SK-N-SH (cell line): ENCODE measurements at regions not wholly inside any gene's neighbourhood (a gene's known extent, or its start where the extent isn't known, plus 50 kb on each side); places are given as distances from the start of the nearest gene placed in this dataset.

ENCODE experiments used
- CTCF ChIA-PET: fragments of 300-600, 350-600 bp; formaldehyde crosslinking; extraction: SDS; loops from one replicate; lab custom pipeline; 2021; lab: Yijun Ruan, JAX
- POLR2A ChIA-PET: fragments of 350-600 bp; sonication (Branson Sonifier 250); formaldehyde crosslinking; extraction: SDS; loops from one replicate; lab custom pipeline; 2020; ENCODE audit warnings: antibody characterized with exemption, inconsistent platforms; lab: Yijun Ruan, JAX
- DNase-seq: peaks from one replicate; pipeline ENCODE4 v3.0.0; 2012
- H2AFZ ChIP-seq: fragments of 200-600 bp; sonication (generic); 2 replicates; pipeline ENCODE4 v1.8.1; 2016; ENCODE audit warnings: antibody characterized with exemption, mild to moderate bottlenecking, low read depth
- H3F3A ChIP-seq: fragments of 200-600 bp; sonication (generic); replicated peaks from 2 replicates; pipeline ENCODE3; 2016; ENCODE audit warnings: antibody characterized with exemption, mild to moderate bottlenecking; ENCODE audit not compliant: insufficient read depth
- H3K27ac ChIP-seq, 2 experiments: fragments of 200-500 bp in 1 of 2; fragments of 200-600 bp in 1 of 2; sonication (Bioruptor generic) in 1 of 2; sonication (generic), shearing (Covaris generic) in 1 of 2; 2 replicates each; pipeline versions ENCODE4 v1.5.1 to v1.6.1; 2014 to 2016; ENCODE audit warnings: low read depth in 2 of 2, inconsistent platforms in 1 of 2, low read length in 1 of 2, mild to moderate bottlenecking in 1 of 2, mixed read lengths in 1 of 2
- H3K27me3 ChIP-seq: fragments of 200-600 bp; sonication (generic), shearing (Covaris generic); 2 replicates; pipeline ENCODE4 v1.6.1; 2016; ENCODE audit warnings: mixed run types; ENCODE audit not compliant: insufficient read depth
- H3K36me3 ChIP-seq, 2 experiments: fragments of 200-500 bp in 1 of 2; fragments of 200-600 bp in 1 of 2; sonication (Bioruptor generic) in 1 of 2; sonication (generic) in 1 of 2; replicated peaks in 1 of 2; 2 replicates each; pipeline versions ENCODE3 to v1.5.1; 2014 to 2016; ENCODE audit warnings: low read length in 1 of 2, mild to moderate bottlenecking in 1 of 2; ENCODE audit not compliant: insufficient read depth in 2 of 2, control insufficient read depth in 1 of 2
- H3K4me1 ChIP-seq, 2 experiments: fragments of 200-500 bp in 1 of 2; fragments of 200-600 bp in 1 of 2; sonication (Bioruptor generic) in 1 of 2; sonication (generic), shearing (Covaris generic) in 1 of 2; 2 replicates each; pipeline versions ENCODE4 v1.5.1 to v1.6.1; 2014 to 2016; ENCODE audit warnings: low read depth in 1 of 2, low read length in 1 of 2, mixed run types in 1 of 2; ENCODE audit not compliant: insufficient read depth in 2 of 2, control insufficient read depth in 1 of 2
- H3K4me2 ChIP-seq: fragments of 200-600 bp; sonication (generic), shearing (Covaris generic); 2 replicates; pipeline ENCODE4 v1.6.1; 2017; ENCODE audit warnings: mixed run types
- H3K4me3 ChIP-seq, 2 experiments: fragments of 200-500 bp in 1 of 2; fragments of 200-600 bp in 1 of 2; sonication (Bioruptor generic) in 1 of 2; sonication (generic), shearing (Covaris generic) in 1 of 2; 2 replicates each; pipeline versions ENCODE4 v1.5.1 to v1.8.1; 2014 to 2016; ENCODE audit warnings: low read depth in 2 of 2, inconsistent platforms in 1 of 2, low read length in 1 of 2, mild to moderate bottlenecking in 1 of 2, mixed read lengths in 1 of 2, moderate library complexity in 1 of 2
- H3K79me2 ChIP-seq: fragments of 200-600 bp; sonication (generic); 2 replicates; pipeline ENCODE4 v1.8.1; 2017; ENCODE audit warnings: mild to moderate bottlenecking; ENCODE audit not compliant: insufficient read depth
- H3K9ac ChIP-seq: fragments of 200-600 bp; sonication (generic); 2 replicates; pipeline ENCODE4 v1.6.1; 2017; ENCODE audit warnings: mixed run types
- H3K9me2 ChIP-seq: fragments of 200-600 bp; sonication (generic); 2 replicates; pipeline ENCODE4 v1.6.1; 2017; ENCODE audit warnings: mixed run types
- H3K9me3 ChIP-seq: fragments of 200-600 bp; sonication (generic); 2 replicates; pipeline ENCODE4 v1.6.1; 2017; ENCODE audit warnings: mixed run types, mild to moderate bottlenecking, moderate library complexity
- H4K20me1 ChIP-seq: fragments of 200-600 bp; sonication (generic); 2 replicates; pipeline ENCODE4 v1.6.1; 2017; ENCODE audit warnings: mild to moderate bottlenecking, mixed run types; ENCODE audit not compliant: insufficient read depth
- CTCF ChIP-seq: fragments of 200-600 bp; sonication (generic); IDR thresholded peaks from 2 replicates; pipeline ENCODE4 v1.6.1; 2017; ENCODE audit warnings: antibody characterized with exemption, mild to moderate bottlenecking, moderate library complexity
- ELF1 ChIP-seq: IDR thresholded peaks from 2 replicates; pipeline ENCODE4 v1.4.0; 2012
- EZH2phosphoT487 ChIP-seq: fragments of 200-600 bp; sonication (generic); IDR thresholded peaks from 2 replicates; pipeline ENCODE4 v1.6.1; 2017; ENCODE audit warnings: low read depth, mixed run types, mild to moderate bottlenecking, antibody characterized with exemption, moderate library complexity, borderline replicate concordance
- FOSL2 ChIP-seq: IDR thresholded peaks from 2 replicates; pipeline ENCODE4 v1.4.0; 2012; ENCODE audit warnings: low read depth, mild to moderate bottlenecking, moderate library complexity, borderline replicate concordance
- FOXM1 ChIP-seq: IDR thresholded peaks from 2 replicates; pipeline ENCODE4 v1.4.0; 2012; ENCODE audit warnings: low read depth, mild to moderate bottlenecking
- GABPA ChIP-seq: IDR thresholded peaks from 2 replicates; pipeline ENCODE4 v1.4.0; 2012; ENCODE audit warnings: low read depth, mild to moderate bottlenecking
- GATA2 ChIP-seq: sonication (generic); formaldehyde crosslinking; IDR thresholded peaks from 2 replicates; pipeline ENCODE4 v1.5.0; 2020; ENCODE audit warnings: mild to moderate bottlenecking, missing genetic modification reagents
- JUND ChIP-seq: IDR thresholded peaks from 2 replicates; pipeline ENCODE4 v1.4.0; 2012
- MEF2A ChIP-seq: IDR thresholded peaks from 2 replicates; pipeline ENCODE4 v1.4.0; 2012; ENCODE audit warnings: low read depth, borderline replicate concordance
- MXI1 ChIP-seq: IDR thresholded peaks from 2 replicates; pipeline ENCODE4 v1.6.1; 2012; ENCODE audit warnings: mild to moderate bottlenecking, low read depth, low read length, improper control_type of control experiment
- NFIC ChIP-seq: IDR thresholded peaks from 2 replicates; pipeline ENCODE4 v1.4.0; 2012; ENCODE audit warnings: borderline replicate concordance
- POLR2AphosphoS5 ChIP-seq: IDR thresholded peaks from 2 replicates; pipeline ENCODE4 v1.6.1; 2012; ENCODE audit warnings: low read depth, low read length
- RCOR1 ChIP-seq: fragments of 150-350 bp; IDR thresholded peaks from 2 replicates; pipeline ENCODE4 v1.6.1; 2017; ENCODE audit warnings: antibody characterized with exemption, low read length
- RXRA ChIP-seq: IDR thresholded peaks from 2 replicates; pipeline ENCODE4 v1.4.0; 2012; ENCODE audit warnings: low read depth, mild to moderate bottlenecking, borderline replicate concordance
- SIN3A ChIP-seq: IDR thresholded peaks from 2 replicates; pipeline ENCODE4 v1.6.1; 2012; ENCODE audit warnings: low read depth, mild to moderate bottlenecking, low read length, moderate library complexity, borderline replicate concordance
- SMC3 ChIP-seq: IDR thresholded peaks from 2 replicates; pipeline ENCODE4 v1.6.1; 2012; ENCODE audit warnings: low read depth, low read length, improper control_type of control experiment
- TEAD4 ChIP-seq: IDR thresholded peaks from 2 replicates; pipeline ENCODE4 v1.4.0; 2012; ENCODE audit warnings: mild to moderate bottlenecking, borderline replicate concordance; ENCODE audit not compliant: insufficient read depth
- USF1 ChIP-seq: IDR thresholded peaks from 2 replicates; pipeline ENCODE4 v1.4.0; 2012; ENCODE audit warnings: low read depth, borderline replicate concordance
- YY1 ChIP-seq: IDR thresholded peaks from 2 replicates; pipeline ENCODE4 v1.4.0; 2012; ENCODE audit warnings: low read depth, mild to moderate bottlenecking
- WGBS: methylation state at CpG from one replicate; pipeline ENCODE4 v1.1.6; 2017; ENCODE audit warnings: low lambda C conversion rate; 5-methylcytosine and 5-hydroxymethylcytosine counted together
- TF ChIP-seq, protein P1 (sequence below): IDR thresholded peaks from 2 replicates; pipeline ENCODE4 v1.4.0; 2012; ENCODE audit warnings: low read depth, borderline replicate concordance
- TF ChIP-seq, protein P2 (sequence below): IDR thresholded peaks from 2 replicates; pipeline ENCODE4; 2012

DNA sequence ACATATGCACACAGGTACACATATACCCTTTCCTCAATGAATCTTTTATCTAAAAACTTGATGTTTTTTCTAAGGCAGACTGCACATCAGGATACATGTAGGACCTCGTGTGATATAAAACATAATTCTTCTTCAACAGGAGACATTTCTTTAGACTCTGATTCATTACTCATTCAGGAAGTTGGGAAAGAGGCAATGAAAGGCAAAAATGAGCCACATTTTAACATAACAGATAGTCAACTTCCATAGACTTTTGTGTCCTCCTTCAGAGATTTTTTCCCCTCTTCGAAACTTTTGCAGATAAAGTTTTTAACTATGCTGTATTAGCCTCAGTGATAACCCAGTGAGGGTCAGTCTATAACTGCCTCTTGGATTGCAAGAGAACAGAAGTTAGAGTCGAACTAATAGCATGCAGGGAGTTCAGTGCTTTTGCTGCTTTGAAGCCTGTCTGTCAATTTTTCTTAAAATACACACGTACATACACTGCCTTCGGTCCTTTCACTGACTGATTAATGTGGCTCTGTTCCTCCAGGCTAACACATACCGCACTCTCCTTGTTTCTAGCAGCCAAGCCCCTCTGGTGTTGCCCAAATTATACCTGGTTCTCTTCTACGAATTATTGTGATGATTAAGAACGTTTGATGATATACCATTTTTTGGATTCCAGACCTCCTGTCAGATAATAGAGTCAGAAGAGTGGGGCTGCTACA is 562.5 kb upstream of the MAP3K7 start (continued):
- TF ChIP-seq, protein P1, sequence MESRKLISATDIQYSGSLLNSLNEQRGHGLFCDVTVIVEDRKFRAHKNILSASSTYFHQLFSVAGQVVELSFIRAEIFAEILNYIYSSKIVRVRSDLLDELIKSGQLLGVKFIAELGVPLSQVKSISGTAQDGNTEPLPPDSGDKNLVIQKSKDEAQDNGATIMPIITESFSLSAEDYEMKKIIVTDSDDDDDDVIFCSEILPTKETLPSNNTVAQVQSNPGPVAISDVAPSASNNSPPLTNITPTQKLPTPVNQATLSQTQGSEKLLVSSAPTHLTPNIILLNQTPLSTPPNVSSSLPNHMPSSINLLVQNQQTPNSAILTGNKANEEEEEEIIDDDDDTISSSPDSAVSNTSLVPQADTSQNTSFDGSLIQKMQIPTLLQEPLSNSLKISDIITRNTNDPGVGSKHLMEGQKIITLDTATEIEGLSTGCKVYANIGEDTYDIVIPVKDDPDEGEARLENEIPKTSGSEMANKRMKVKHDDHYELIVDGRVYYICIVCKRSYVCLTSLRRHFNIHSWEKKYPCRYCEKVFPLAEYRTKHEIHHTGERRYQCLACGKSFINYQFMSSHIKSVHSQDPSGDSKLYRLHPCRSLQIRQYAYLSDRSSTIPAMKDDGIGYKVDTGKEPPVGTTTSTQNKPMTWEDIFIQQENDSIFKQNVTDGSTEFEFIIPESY, result no peak
- TF ChIP-seq EZH2phosphoT487 (no peak), FOSL2 (no peak)

DNA sequence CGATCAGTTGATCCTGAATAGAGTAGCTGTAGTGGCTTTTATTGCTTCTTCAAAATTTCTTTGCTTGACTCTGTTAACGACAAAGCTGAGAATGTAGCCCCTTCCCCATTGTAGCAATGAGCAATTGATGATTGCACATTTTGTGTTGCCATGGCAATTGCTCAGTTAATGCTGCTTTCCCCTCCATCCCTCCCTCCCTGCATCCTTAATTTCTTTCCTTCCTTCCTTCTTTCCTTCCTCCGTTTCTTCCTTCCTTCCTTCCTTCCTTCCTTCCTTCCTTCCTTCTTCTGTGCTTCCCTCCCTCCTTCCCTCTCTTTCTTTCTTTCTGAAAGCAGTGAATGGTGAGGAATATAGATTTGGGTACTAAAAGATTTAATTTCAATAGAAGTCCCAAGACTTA is 557.3 kb upstream of the MAP3K7 start:
- Histone ChIP-seq H4K20me1 (no peaks in the 10 kb centered on the region), H3K9me3 (no peaks in the 10 kb centered on the region), H3K79me2 (no peaks in the 10 kb centered on the region), H3K4me1 (peaks cover 0 to 7% of the 10 kb centered on the region in 2 experiments; a peak in 1 of 4 replicates), H2AFZ (no peak overlapping the region), H3K9ac (no peak overlapping the region), H3K36me3 (no peaks in the 10 kb centered on the region), H3K4me2 (no peak overlapping the region), H3K27me3 (no peaks in the 10 kb centered on the region), H3K27ac (no peak overlapping the region), H3K4me3 (no peak overlapping the region), H3F3A (no peaks in the 10 kb centered on the region), H3K9me2 (no peaks in the 10 kb centered on the region)
- 3% methylated on average over 3 of the region's 3 CpGs for WGBS
- ChIA-PET CTCF (no interaction called here), POLR2A (no interaction called here)
- no peak for DNase-seq
- TF ChIP-seq NFIC (no peak), RXRA (no peak), FOXM1 (no peak), MXI1 (no peak), TEAD4 (no peak), GABPA (no peak), RCOR1 (no peak), ELF1 (no peak), CTCF (no peak), SIN3A (no peak), GATA2 (CRISPR knock-in tag) (no peak), POLR2AphosphoS5 (no peak), MEF2A (no peak), YY1 (no peak), FOSL2 (no peak), SMC3 (no peak), JUND (no peak), USF1 (no peak)
- TF ChIP-seq, protein P1, result no peak
- TF ChIP-seq, protein P2, sequence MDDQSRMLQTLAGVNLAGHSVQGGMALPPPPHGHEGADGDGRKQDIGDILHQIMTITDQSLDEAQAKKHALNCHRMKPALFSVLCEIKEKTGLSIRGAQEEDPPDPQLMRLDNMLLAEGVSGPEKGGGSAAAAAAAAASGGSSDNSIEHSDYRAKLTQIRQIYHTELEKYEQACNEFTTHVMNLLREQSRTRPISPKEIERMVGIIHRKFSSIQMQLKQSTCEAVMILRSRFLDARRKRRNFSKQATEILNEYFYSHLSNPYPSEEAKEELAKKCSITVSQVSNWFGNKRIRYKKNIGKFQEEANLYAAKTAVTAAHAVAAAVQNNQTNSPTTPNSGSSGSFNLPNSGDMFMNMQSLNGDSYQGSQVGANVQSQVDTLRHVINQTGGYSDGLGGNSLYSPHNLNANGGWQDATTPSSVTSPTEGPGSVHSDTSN, result no peak
